H1 (cell line): ENCODE measurements at regions not wholly inside any gene's neighbourhood (a gene's known extent, or its start where the extent isn't known, plus 50 kb on each side); places are given as distances from the start of the nearest gene placed in this dataset.

Experiments
- CTCF ChIA-PET: fragments of 300-600 bp; sonication (Branson Sonifier 250); formaldehyde crosslinking; loops from one replicate; lab custom pipeline; 2021; ENCODE audit not compliant: partially characterized antibody; lab: Charles Lee
- POLR2A ChIA-PET: fragments of 300-600 bp; sonication (Branson Sonifier 250); formaldehyde crosslinking; loops from one replicate; lab custom pipeline; 2021; ENCODE audit warnings: inconsistent platforms; ENCODE audit not compliant: partially characterized antibody; lab: Charles Lee
- DNase-seq, 2 experiments: peaks; one replicate each; pipeline versions ENCODE4 v3.0.0 to v3.0.0-alpha.2; 2010 to 2022; ENCODE audit warnings: low spot score in 2 of 2, low read depth in 1 of 2, mixed read lengths in 1 of 2
- FAIRE-seq: peaks from 2 replicates; lab custom pipeline; 2011; peaks lifted over from hg19 to GRCh38; lab: Jason Lieb, UNC
- H2AFZ ChIP-seq: 2 replicates; pipeline ENCODE4 v1.8.1; 2012; ENCODE audit warnings: low read length, inconsistent platforms
- H2AK5ac ChIP-seq: 2 replicates; pipeline ENCODE4 v1.6.1; 2013; ENCODE audit warnings: low read depth, low read length
- H2BK120ac ChIP-seq: replicated peaks from 2 replicates; pipeline ENCODE3; 2013; ENCODE audit warnings: low read depth, low read length, inconsistent platforms
- H2BK12ac ChIP-seq: 2 replicates; pipeline ENCODE4 v1.6.1; 2013; ENCODE audit warnings: low read depth, low read length
- H2BK15ac ChIP-seq: 2 replicates; pipeline ENCODE4 v1.6.1; 2013; ENCODE audit warnings: low read length
- H2BK20ac ChIP-seq: 2 replicates; pipeline ENCODE4 v1.6.1; 2013; ENCODE audit warnings: low read length
- H2BK5ac ChIP-seq: 2 replicates; pipeline ENCODE4 v1.6.1; 2013; ENCODE audit warnings: low read depth, low read length
- H3K14ac ChIP-seq: 2 replicates; pipeline ENCODE4 v1.6.1; 2013; ENCODE audit warnings: inconsistent platforms; ENCODE audit not compliant: insufficient read length
- H3K18ac ChIP-seq: 2 replicates; pipeline ENCODE4 v1.6.1; 2013; ENCODE audit warnings: low read length; ENCODE audit errors: extremely low read depth
- H3K23ac ChIP-seq: 2 replicates; pipeline ENCODE4 v1.6.1; 2013; ENCODE audit warnings: inconsistent platforms; ENCODE audit not compliant: insufficient read length
- H3K23me2 ChIP-seq: 2 replicates; pipeline ENCODE4 v1.6.1; 2013; ENCODE audit warnings: low read depth, low read length
- H3K27ac ChIP-seq: 2 replicates; pipeline ENCODE4 v1.6.1; 2011; ENCODE audit warnings: low read depth, low read length, inconsistent platforms
- H3K27me3 ChIP-seq, 4 experiments: replicated peaks in 1 of 4; 1 replicate in 1 of 4; 2 replicates in 3 of 4; pipeline versions ENCODE4 v1.6.1 to v1.8.1; 2011 to 2013; ENCODE audit warnings: low read length in 3 of 4, mild to moderate bottlenecking in 3 of 4, inconsistent platforms in 2 of 4, mixed read lengths in 2 of 4, moderate library complexity in 1 of 4; ENCODE audit not compliant: control insufficient read depth in 3 of 4, insufficient read depth in 3 of 4; ENCODE audit errors: extremely low read depth in 1 of 4
- H3K36me3 ChIP-seq, 4 experiments: 2 replicates each; pipeline versions ENCODE4 v1.6.1 to v1.8.1; 2011 to 2013; ENCODE audit warnings: mild to moderate bottlenecking in 4 of 4, low read length in 3 of 4, moderate library complexity in 2 of 4, control low read depth in 1 of 4, inconsistent platforms in 1 of 4; ENCODE audit not compliant: insufficient read depth in 4 of 4, control insufficient read depth in 2 of 4
- H3K4ac ChIP-seq: replicated peaks from 2 replicates; pipeline ENCODE3; 2013; ENCODE audit warnings: low read length, low read depth, mixed read lengths, inconsistent platforms; ENCODE audit not compliant: insufficient read length
- H3K4me1 ChIP-seq, 4 experiments: replicated peaks in 1 of 4; 1 replicate in 1 of 4; 2 replicates in 3 of 4; pipeline versions ENCODE4 v1.6.1 to v1.8.1; 2011 to 2013; ENCODE audit warnings: low read length in 3 of 4, inconsistent platforms in 2 of 4, mixed read lengths in 1 of 4; ENCODE audit not compliant: insufficient read depth in 4 of 4, control insufficient read depth in 3 of 4
- H3K4me2 ChIP-seq, 2 experiments: 2 replicates each; pipeline versions ENCODE4 v1.6.1 to v1.8.1; 2011 to 2013; ENCODE audit warnings: low read depth in 2 of 2, low read length in 2 of 2, control low read depth in 1 of 2, inconsistent platforms in 1 of 2, mild to moderate bottlenecking in 1 of 2; ENCODE audit not compliant: insufficient read depth in 1 of 2
- H3K4me3 ChIP-seq, 4 experiments: fragments of 200-600, 300-600 bp in 1 of 4; sonication (generic), shearing (Covaris generic), sonication (Bioruptor Twin) in 1 of 4; 2 replicates each; pipeline versions ENCODE4 v1.5.1 to v1.8.1; 2011 to 2016; ENCODE audit warnings: low read length in 4 of 4, low read depth in 3 of 4, control low read depth in 2 of 4, inconsistent platforms in 2 of 4, mild to moderate bottlenecking in 2 of 4, mixed read lengths in 1 of 4, moderate library complexity in 1 of 4; ENCODE audit not compliant: insufficient read depth in 2 of 4; ENCODE audit errors: extremely low read depth in 1 of 4
- H3K56ac ChIP-seq: replicated peaks from 2 replicates; pipeline ENCODE3; 2013; ENCODE audit warnings: low read depth, mild to moderate bottlenecking, mixed read lengths, low read length, inconsistent platforms; ENCODE audit not compliant: insufficient read length
- H3K79me1 ChIP-seq: 2 replicates; pipeline ENCODE4 v1.6.1; 2013; ENCODE audit warnings: low read depth, low read length, control low read depth
- H3K79me2 ChIP-seq, 2 experiments: 2 replicates each; pipeline versions ENCODE4 v1.6.1 to v1.8.1; 2012 to 2013; ENCODE audit warnings: low read length in 2 of 2, mild to moderate bottlenecking in 2 of 2, inconsistent platforms in 1 of 2; ENCODE audit not compliant: insufficient read depth in 2 of 2, control insufficient read depth in 1 of 2
- H3K9ac ChIP-seq, 4 experiments: replicated peaks in 1 of 4; 1 replicate in 1 of 4; 2 replicates in 3 of 4; pipeline versions ENCODE4 v1.6.1 to v1.8.1; 2011 to 2013; ENCODE audit warnings: low read depth in 3 of 4, low read length in 3 of 4, control low read depth in 2 of 4, mild to moderate bottlenecking in 2 of 4, moderate library complexity in 2 of 4, inconsistent platforms in 1 of 4; ENCODE audit errors: extremely low read depth in 1 of 4
- H3K9me3 ChIP-seq, 2 experiments: 2 replicates each; pipeline versions ENCODE4 v1.6.1 to v1.8.1; 2012 to 2013; ENCODE audit warnings: mild to moderate bottlenecking in 2 of 2, moderate library complexity in 2 of 2, control low read depth in 1 of 2, inconsistent platforms in 1 of 2, low read depth in 1 of 2, low read length in 1 of 2, mixed read lengths in 1 of 2; ENCODE audit not compliant: insufficient read depth in 2 of 2
- H4K20me1 ChIP-seq, 2 experiments: replicated peaks in 1 of 2; 2 replicates each; pipeline versions ENCODE3 to v1.8.1; 2011 to 2013; ENCODE audit warnings: inconsistent platforms in 2 of 2, low read length in 2 of 2, mild to moderate bottlenecking in 1 of 2; ENCODE audit not compliant: insufficient read depth in 2 of 2, control insufficient read depth in 1 of 2
- H4K5ac ChIP-seq: 2 replicates; pipeline ENCODE4 v1.6.1; 2013; ENCODE audit warnings: low read length, low read depth, mixed read lengths, inconsistent platforms; ENCODE audit not compliant: insufficient read length
- H4K8ac ChIP-seq: 2 replicates; pipeline ENCODE4 v1.8.0; 2013; ENCODE audit warnings: mild to moderate bottlenecking, moderate library complexity, low read length, inconsistent platforms; ENCODE audit not compliant: insufficient read depth; ENCODE audit errors: extremely low read depth
- H4K91ac ChIP-seq: replicated peaks from 2 replicates; pipeline ENCODE3; 2013; ENCODE audit warnings: low read length, mixed read lengths, inconsistent platforms; ENCODE audit not compliant: insufficient read length
- ASH2L ChIP-seq: fragments of 200-600, 300-600 bp; sonication (generic); IDR thresholded peaks from one replicate; pipeline ENCODE4 v1.7.1; 2017; ENCODE audit warnings: low read length
- BACH1 ChIP-seq: IDR thresholded peaks from 2 replicates; pipeline ENCODE4 v1.6.1; 2012; ENCODE audit warnings: low read length, improper control_type of control experiment
- CBX8 ChIP-seq: fragments of 300-800, 300-1000 bp; sonication (generic); IDR thresholded peaks from 2 replicates; pipeline ENCODE4 v1.7.1; 2016; ENCODE audit warnings: low read depth, low read length, borderline replicate concordance
- JUND ChIP-seq: IDR thresholded peaks from 2 replicates; pipeline ENCODE4 v1.6.1; 2011; ENCODE audit warnings: mild to moderate bottlenecking, improper control_type of control experiment, low read length
- KDM1A ChIP-seq: fragments of 200-600, 300-600 bp; sonication (generic); IDR thresholded peaks from 2 replicates; pipeline ENCODE4 v1.7.1; 2016; ENCODE audit warnings: mild to moderate bottlenecking, low read length, borderline replicate concordance
- MAFK ChIP-seq: IDR thresholded peaks from 2 replicates; pipeline ENCODE4 v1.6.1; 2012; ENCODE audit warnings: low read depth, mild to moderate bottlenecking, improper control_type of control experiment, low read length
- MAX ChIP-seq: IDR thresholded peaks from 2 replicates; pipeline ENCODE4 v1.6.1; 2012; ENCODE audit warnings: inconsistent platforms
- POLR2A ChIP-seq, 2 experiments: IDR thresholded peaks; 1 replicate in 1 of 2; 2 replicates in 1 of 2; pipeline ENCODE4 v1.6.1; 2011; ENCODE audit warnings: low read depth in 2 of 2, low read length in 2 of 2, mild to moderate bottlenecking in 2 of 2; ENCODE audit errors: control extremely low read depth in 1 of 2
- POU5F1 ChIP-seq: IDR thresholded peaks from 2 replicates; pipeline ENCODE4 v1.6.1; 2011; ENCODE audit warnings: low read depth, mild to moderate bottlenecking, low read length, moderate library complexity
- RAD21 ChIP-seq, 2 experiments: IDR thresholded peaks in 1 of 2; conservative IDR thresholded peaks in 1 of 2; 2 replicates each; pipeline ENCODE4 v1.6.1; 2011; ENCODE audit warnings: low read depth in 2 of 2, low read length in 2 of 2, improper control_type of control experiment in 1 of 2, inconsistent platforms in 1 of 2, mild to moderate bottlenecking in 1 of 2, moderate library complexity in 1 of 2
- RFX5 ChIP-seq: IDR thresholded peaks from 2 replicates; pipeline ENCODE4 v1.6.1; 2011; ENCODE audit warnings: low read depth, low read length, improper control_type of control experiment, borderline replicate concordance
- RXRA ChIP-seq: IDR thresholded peaks from 2 replicates; pipeline ENCODE4 v1.6.1; 2011; ENCODE audit warnings: low read depth, mild to moderate bottlenecking, low read length, moderate library complexity; ENCODE audit not compliant: insufficient read depth
- SIN3A ChIP-seq, 2 experiments: IDR thresholded peaks in 1 of 2; conservative IDR thresholded peaks in 1 of 2; 2 replicates each; pipeline ENCODE4 v1.6.1; 2011 to 2012; ENCODE audit warnings: low read length in 2 of 2, improper control_type of control experiment in 1 of 2, low read depth in 1 of 2, mild to moderate bottlenecking in 1 of 2
- SIRT6 ChIP-seq: IDR thresholded peaks from one replicate; pipeline ENCODE4 v1.7.1; 2012; ENCODE audit warnings: low read length, inconsistent platforms
- SP4 ChIP-seq: IDR thresholded peaks from 2 replicates; pipeline ENCODE4 v1.6.1; 2012; ENCODE audit warnings: low read length, inconsistent platforms
- SUZ12 ChIP-seq: fragments of 200-600 bp; sonication (generic); IDR thresholded peaks from 2 replicates; pipeline ENCODE4 v1.6.1; 2012; ENCODE audit warnings: mild to moderate bottlenecking, inconsistent platforms, low read length, moderate library complexity, mixed read lengths
- TAF1 ChIP-seq: IDR thresholded peaks from 2 replicates; pipeline ENCODE4 v1.6.1; 2011; ENCODE audit warnings: mild to moderate bottlenecking, low read depth, low read length
- WGBS, 2 experiments: shearing (Covaris generic) in 1 of 2; methylation state at CpG; one replicate each; pipeline versions ENCODE4 v1.1.6 to v1.1.7; 2013 to 2015; ENCODE audit warnings: low lambda C conversion rate in 2 of 2, mixed read lengths in 2 of 2, inconsistent platforms in 1 of 2, low coverage in 1 of 2, missing lambda C conversion rate in 1 of 2; ENCODE audit not compliant: insufficient replicate concordance in 2 of 2, insufficient coverage in 1 of 2, insufficient read length in 1 of 2; ENCODE audit errors: extremely low coverage in 1 of 2, missing lambda C conversion rate in 1 of 2; 5-methylcytosine and 5-hydroxymethylcytosine counted together

DNA sequence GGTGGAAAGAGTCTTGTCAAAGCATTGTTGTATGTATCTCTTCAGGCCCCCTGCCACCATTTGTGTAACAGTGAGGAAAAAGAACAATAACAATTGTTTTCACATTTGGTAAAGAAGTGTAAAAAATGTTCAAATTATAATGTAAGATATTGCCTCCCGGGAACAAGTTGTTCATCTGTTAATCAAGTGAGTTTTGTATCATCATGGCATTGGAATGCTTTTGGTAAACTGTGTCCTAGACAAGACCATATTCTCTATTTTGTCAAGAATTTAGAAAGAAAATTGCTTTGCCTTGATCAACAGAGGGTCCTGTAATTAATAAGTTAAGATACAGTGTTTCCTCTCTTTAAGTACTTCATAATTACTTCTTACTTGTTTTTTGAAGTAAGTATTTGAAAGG is 692.0 kb upstream of the NR5A2 start:
- H3K36me3 ChIP-seq: no peaks in the 10 kb centered on the region
- no peak overlapping the region for H3K4ac ChIP-seq
- no peak overlapping the region for H4K91ac ChIP-seq
- H3K4me2 ChIP-seq: no peak overlapping the region
- POLR2A ChIA-PET: no interaction called here
- H3K4me3 ChIP-seq: no peak overlapping the region
- no peak overlapping the region for H3K27ac ChIP-seq
- CTCF ChIA-PET: no interaction called here
- no peak overlapping the region for H2AK5ac ChIP-seq
- H2BK15ac ChIP-seq: no peak overlapping the region
- H2BK20ac ChIP-seq: no peak overlapping the region
- no peak overlapping the region for H2BK120ac ChIP-seq
- FAIRE-seq: no peak
- H3K23me2 ChIP-seq: no peaks in the 10 kb centered on the region
- H4K8ac ChIP-seq: no peak overlapping the region
- no peak overlapping the region for H3K56ac ChIP-seq
- no peaks in the 10 kb centered on the region for H3K4me1 ChIP-seq
- no peaks in the 10 kb centered on the region for H3K79me1 ChIP-seq
- no peak for DNase-seq
- H3K79me2 ChIP-seq: no peaks in the 10 kb centered on the region
- H3K9me3 ChIP-seq: no peaks in the 10 kb centered on the region; a peak in 1 of 4 replicates
- H3K18ac ChIP-seq: no peak overlapping the region
- no peak overlapping the region for H2AFZ ChIP-seq
- no peak overlapping the region for H4K5ac ChIP-seq
- no peaks in the 10 kb centered on the region for H3K27me3 ChIP-seq
- no peak overlapping the region for H3K14ac ChIP-seq
- no peak overlapping the region for H3K9ac ChIP-seq
- H2BK5ac ChIP-seq: no peak overlapping the region
- no peak overlapping the region for H2BK12ac ChIP-seq
- TF ChIP-seq KDM1A (no peak), RAD21 (IDR thresholded peaks at IDR 0.05 in 1 of 2, conservative IDR thresholded peaks at IDR 0.05 in 1 of 2; ENCODE audit: low read depth in 2 of 2, low read length in 2 of 2) (no peak), CBX8 (no peak), POLR2A (IDR thresholded peaks at IDR 0.05; ENCODE audit: control extremely low read depth in 1 of 2, low read depth in 2 of 2, low read length in 2 of 2) (no peak), SUZ12 (no peak), TAF1 (no peak), JUND (no peak), RXRA (no peak), SIRT6 (no peak), SIN3A (conservative IDR thresholded peaks at IDR 0.05 in 1 of 2, IDR thresholded peaks at IDR 0.05 in 1 of 2; ENCODE audit: low read depth in 1 of 2, low read length in 2 of 2) (no peak), MAX (no peak), POU5F1 (no peak), RFX5 (no peak), BACH1 (no peak), MAFK (no peak), SP4 (no peak), ASH2L (no peak)
- H3K23ac ChIP-seq: no peak overlapping the region
- H4K20me1 ChIP-seq: no peaks in the 10 kb centered on the region
- WGBS, 2 experiments: 94% methylated on average over 1 of the region's 1 CpG; no CpG with 5 or more reads in 1 of the 2 experiments
